ENCODE measurements at regions not wholly inside any gene's neighbourhood (a gene's known extent, or its start where the extent isn't known, plus 50 kb on each side); places are given as distances from the start of the nearest gene placed in this dataset.
"Not testable (repeated sequence)": the region's sequence is repeated elsewhere in the genome, so short reads cannot be mapped to it uniquely, and the experiment has no call there.

DNA sequence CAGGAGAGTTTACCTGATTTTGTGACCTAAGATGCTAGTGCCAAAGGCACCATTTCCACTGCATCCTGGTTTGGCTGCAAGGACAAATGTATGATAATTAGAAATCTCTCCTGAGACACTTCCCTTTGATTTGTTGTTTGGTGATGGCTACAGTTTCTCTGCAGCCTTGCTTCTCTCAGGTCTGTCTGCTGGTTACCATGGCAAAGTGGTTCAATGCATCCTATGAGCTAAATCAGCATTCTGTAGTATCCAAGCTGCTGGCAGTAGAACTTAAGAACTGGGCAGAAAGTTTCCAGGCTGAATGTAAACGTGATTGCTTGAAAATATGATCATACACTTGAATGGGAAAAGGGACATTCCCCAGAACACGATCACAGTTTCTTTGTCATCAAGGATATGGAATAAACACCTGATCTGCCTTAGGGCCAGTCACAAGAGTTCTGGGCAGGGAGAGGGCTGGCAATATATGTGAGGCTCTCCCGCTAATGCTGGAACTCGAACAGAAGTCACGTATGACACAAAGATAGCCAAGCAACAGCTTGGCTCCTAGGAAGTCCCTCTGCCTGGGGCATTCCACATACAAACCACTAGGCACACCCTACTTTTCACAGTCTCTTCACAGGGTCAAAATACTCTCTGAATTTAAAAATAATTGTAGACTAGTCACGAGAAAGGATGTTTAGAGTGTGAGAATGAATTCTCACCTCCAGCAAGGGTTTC lies 138.1 kb upstream of the GRAMD2B start:
- intact Hi-C loops (cut with DNase I): no loop called here
- Histone ChIP-seq H3K4me3 (no peak overlapping the region), H3K4me1 (replicated peaks in 1 of 2) (no peaks in the 10 kb centered on the region), H3K36me3 (replicated peaks in 1 of 2) (no peaks in the 10 kb centered on the region), H3K27me3 (no peaks in the 10 kb centered on the region), H3K9me3 (replicated peaks in 1 of 3) (peaks cover 0 to 4% (median 0%) of the 10 kb centered on the region in 3 donors), H3K27ac (no peak overlapping the region)
- DNase-seq: no peak
- 74 to 86% (median 81%) methylated on average over 6 of the region's 6 CpGs for WGBS, 4 donors
- TF ChIP-seq, protein P1, sequence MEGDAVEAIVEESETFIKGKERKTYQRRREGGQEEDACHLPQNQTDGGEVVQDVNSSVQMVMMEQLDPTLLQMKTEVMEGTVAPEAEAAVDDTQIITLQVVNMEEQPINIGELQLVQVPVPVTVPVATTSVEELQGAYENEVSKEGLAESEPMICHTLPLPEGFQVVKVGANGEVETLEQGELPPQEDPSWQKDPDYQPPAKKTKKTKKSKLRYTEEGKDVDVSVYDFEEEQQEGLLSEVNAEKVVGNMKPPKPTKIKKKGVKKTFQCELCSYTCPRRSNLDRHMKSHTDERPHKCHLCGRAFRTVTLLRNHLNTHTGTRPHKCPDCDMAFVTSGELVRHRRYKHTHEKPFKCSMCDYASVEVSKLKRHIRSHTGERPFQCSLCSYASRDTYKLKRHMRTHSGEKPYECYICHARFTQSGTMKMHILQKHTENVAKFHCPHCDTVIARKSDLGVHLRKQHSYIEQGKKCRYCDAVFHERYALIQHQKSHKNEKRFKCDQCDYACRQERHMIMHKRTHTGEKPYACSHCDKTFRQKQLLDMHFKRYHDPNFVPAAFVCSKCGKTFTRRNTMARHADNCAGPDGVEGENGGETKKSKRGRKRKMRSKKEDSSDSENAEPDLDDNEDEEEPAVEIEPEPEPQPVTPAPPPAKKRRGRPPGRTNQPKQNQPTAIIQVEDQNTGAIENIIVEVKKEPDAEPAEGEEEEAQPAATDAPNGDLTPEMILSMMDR (IDR thresholded peaks at IDR 0.05): no peak
- no peak for TF ChIP-seq POLR2A (IDR thresholded peaks at IDR 0.05)

DNA sequence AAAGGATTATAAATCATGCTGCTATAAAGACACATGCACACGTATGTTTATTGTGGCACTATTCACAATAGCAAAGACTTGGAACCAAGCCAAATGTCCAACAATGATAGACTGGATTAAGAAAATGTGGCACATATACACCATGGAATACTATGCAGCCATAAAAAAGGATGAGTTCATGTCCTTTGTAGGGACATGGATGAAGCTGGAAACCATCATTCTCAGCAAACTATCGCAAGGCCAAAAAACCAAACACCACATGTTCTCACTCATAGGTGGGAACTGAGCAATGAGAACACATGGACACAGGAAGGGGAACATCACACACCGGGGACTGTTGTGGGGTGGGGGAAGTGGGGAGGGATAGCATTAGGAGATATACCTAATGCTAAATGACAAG lies 127.1 kb upstream of the GRAMD2B start:
- H3K4me3 ChIP-seq; H3K36me3 ChIP-seq (replicated peaks in 1 of 2); H3K27ac ChIP-seq; intact Hi-C loops (cut with DNase I); DNase-seq; H3K4me1 ChIP-seq (replicated peaks in 1 of 2); H3K27me3 ChIP-seq; H3K9me3 ChIP-seq (replicated peaks in 1 of 3): not testable (repeated sequence)
- 78 to 93% (median 89%) methylated on average over 2 of the region's 3 CpGs for whole genome bisulfite sequencing, 4 donors

DNA sequence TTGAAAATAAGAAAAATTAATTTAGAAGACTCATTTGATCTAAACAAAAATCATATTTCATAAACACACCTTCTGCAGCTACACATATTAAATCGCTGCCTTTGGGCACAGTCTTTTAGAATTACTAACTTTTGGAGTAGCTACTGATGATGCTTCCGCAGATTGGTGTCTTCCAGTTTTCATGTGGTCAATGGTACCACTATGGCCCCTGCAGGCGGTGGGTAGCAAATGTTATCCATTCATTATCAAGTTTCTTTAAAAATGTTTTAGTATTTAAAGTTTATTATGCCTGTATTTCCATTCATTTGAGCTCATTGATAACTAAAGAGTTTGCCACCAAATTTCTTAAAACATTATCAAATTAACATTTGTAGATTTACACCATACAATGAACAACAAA lies 122.9 kb upstream of the GRAMD2B start:
- H3K9me3 ChIP-seq (replicated peaks in 1 of 3): no peaks in the 10 kb centered on the region
- 90 to 93% (median 90%) methylated on average over 3 of the region's 3 CpGs for WGBS, 4 donors
- intact Hi-C loops (cut with DNase I): no loop called here
- no peaks in the 10 kb centered on the region for H3K36me3 ChIP-seq (replicated peaks in 1 of 2)
- no peak overlapping the region for H3K27ac ChIP-seq
- no peak for DNase-seq
- no peaks in the 10 kb centered on the region for H3K27me3 ChIP-seq
- TF ChIP-seq, protein P1 (IDR thresholded peaks at IDR 0.05): no peak
- H3K4me1 ChIP-seq (replicated peaks in 1 of 2): no peaks in the 10 kb centered on the region
- no peak overlapping the region for H3K4me3 ChIP-seq

DNA sequence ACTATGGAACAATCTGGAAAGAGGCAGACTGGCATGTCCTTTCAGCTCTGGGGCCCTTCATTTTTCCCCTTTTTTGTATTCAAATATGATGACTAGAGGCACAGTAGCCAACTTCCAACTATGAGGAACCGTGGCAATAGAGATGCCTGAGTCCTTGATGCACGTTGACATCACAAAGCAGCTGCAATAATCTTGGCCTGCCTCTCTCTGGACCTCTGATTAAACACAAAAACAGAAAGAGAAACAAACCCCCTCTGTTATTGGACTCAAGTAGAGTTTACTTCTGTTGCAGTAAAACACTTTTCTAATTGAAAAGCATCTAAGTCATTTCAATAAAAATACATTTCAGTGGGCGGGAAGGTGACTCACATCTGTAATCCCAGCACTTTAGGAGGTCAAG lies 122.2 kb upstream of the GRAMD2B start:
- no peak for DNase-seq
- no peaks in the 10 kb centered on the region for H3K27me3 ChIP-seq
- no peaks in the 10 kb centered on the region for H3K9me3 ChIP-seq (replicated peaks in 1 of 3)
- H3K27ac ChIP-seq: no peak overlapping the region
- H3K4me1 ChIP-seq (replicated peaks in 1 of 2): no peaks in the 10 kb centered on the region
- intact Hi-C loops (cut with DNase I): no loop called here
- no peak for TF ChIP-seq POLR2A (IDR thresholded peaks at IDR 0.05)
- TF ChIP-seq, protein P1 (IDR thresholded peaks at IDR 0.05): no peak
- no peaks in the 10 kb centered on the region for H3K36me3 ChIP-seq (replicated peaks in 1 of 2)
- H3K4me3 ChIP-seq: no peak overlapping the region
- 71 to 80% (median 78%) methylated on average over 3 of the region's 3 CpGs for WGBS, 4 donors

DNA sequence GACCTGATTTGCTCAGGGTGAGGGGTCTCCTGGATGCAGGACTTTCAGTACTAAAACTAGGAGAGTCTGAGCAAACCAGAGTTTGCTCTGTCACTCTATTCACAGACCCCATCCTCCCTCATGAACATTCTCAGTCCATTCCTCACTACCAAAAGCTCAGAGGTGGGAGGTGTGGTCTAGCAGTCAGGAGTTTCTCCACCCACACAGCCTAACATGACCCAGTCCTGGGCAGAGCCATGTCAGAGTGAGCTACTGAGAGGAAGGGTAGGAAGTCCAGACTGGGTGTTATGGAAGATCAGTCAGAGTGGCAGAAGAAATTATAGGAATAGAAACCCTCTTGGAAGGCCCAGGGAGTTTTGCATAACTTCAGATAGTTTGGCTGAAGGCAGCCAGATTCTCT lies 113.3 kb upstream of the GRAMD2B start:
- TF ChIP-seq, protein P1 (IDR thresholded peaks at IDR 0.05): no peak
- TF ChIP-seq POLR2A (IDR thresholded peaks at IDR 0.05): no peak
- DNase-seq: no peak
- Histone ChIP-seq H3K9me3 (replicated peaks in 1 of 3) (no peaks in the 10 kb centered on the region), H3K36me3 (replicated peaks in 1 of 2) (no peaks in the 10 kb centered on the region), H3K27me3 (no peaks in the 10 kb centered on the region), H3K4me1 (replicated peaks in 1 of 2) (no peaks in the 10 kb centered on the region), H3K4me3 (no peak overlapping the region), H3K27ac (no peak overlapping the region)
- intact Hi-C loops (cut with DNase I): no loop called here
